ENCODE measurements at regions not wholly inside any gene's neighbourhood (a gene's known extent, or its start where the extent isn't known, plus 50 kb on each side); places are given as distances from the start of the nearest gene placed in this dataset.

DNA sequence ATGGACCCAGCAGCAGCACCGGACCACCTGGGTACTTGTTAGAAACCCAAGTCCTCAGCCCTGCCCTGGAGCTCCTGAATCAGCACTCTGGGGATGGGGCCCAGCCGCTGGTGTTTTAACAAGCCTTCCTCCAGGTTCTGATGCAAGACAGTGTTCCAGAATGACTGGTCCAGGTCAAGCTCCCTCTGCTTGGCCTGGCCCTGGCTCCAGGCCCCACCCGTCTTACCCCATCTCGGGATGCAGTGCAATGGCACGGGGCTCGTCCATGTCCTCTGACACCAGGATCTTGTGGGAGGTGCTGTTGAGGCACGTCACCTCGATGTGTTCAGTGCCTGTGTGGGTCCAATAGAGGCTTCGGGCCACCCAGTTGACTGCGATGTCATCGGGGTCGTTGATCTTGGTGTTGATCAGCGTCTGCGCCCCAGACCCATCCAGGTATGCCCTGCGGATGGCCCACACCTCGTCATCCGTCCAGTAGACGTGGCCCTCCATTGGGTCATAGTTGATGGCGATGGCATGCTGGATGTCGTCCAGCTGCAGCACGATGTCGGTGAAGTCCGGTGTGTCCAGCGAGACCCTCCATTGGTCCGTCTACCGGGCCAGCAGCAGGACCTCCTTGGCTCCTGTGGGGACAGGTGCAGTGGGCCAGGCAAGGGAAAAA is 140.3 kb downstream of the CRYBB2 start:
- H3K4me3 ChIP-seq: no peak overlapping the region
- H3K9ac ChIP-seq: no peak overlapping the region
- 93 to 96% methylated on average over 26 of the region's 26 CpGs for WGBS, 2 experiments (ENCODE audit: low coverage in 1 of 2, low lambda C conversion rate in 2 of 2, missing lambda C conversion rate in 2 of 2)
- H4K20me1 ChIP-seq (ENCODE audit: insufficient read depth): no peaks in the 10 kb centered on the region
- TF ChIP-seq EZH2phosphoT487 (IDR thresholded peaks at IDR 0.05; ENCODE audit: insufficient read depth, low read depth) (no peak), EZH2 (IDR thresholded peaks at IDR 0.05; ENCODE audit: insufficient read depth, poor library complexity, severe bottlenecking) (no peak)
- no peaks in the 10 kb centered on the region for H3K79me2 ChIP-seq (ENCODE audit: insufficient read depth)
- no peak overlapping the region for H3K4me2 ChIP-seq (ENCODE audit: unreplicated experiment)
- no peak for DNase-seq
- H3K9me3 ChIP-seq (ENCODE audit: low read depth): no peaks in the 10 kb centered on the region
- H3K36me3 ChIP-seq (ENCODE audit: low read depth): no peaks in the 10 kb centered on the region
- H3K27ac ChIP-seq: no peak overlapping the region
- H3K4me1 ChIP-seq (ENCODE audit: insufficient read depth): no peaks in the 10 kb centered on the region
- no peak overlapping the region for H2AFZ ChIP-seq
- H3K27me3 ChIP-seq (replicated peaks; ENCODE audit: insufficient read depth): no peaks in the 10 kb centered on the region
- H3K9me2 ChIP-seq (ENCODE audit: insufficient read depth): no peaks in the 10 kb centered on the region
- in situ Hi-C loops (cut with MboI): no loop called here
- H3F3A ChIP-seq (ENCODE audit: insufficient read depth): no peaks in the 10 kb centered on the region

DNA sequence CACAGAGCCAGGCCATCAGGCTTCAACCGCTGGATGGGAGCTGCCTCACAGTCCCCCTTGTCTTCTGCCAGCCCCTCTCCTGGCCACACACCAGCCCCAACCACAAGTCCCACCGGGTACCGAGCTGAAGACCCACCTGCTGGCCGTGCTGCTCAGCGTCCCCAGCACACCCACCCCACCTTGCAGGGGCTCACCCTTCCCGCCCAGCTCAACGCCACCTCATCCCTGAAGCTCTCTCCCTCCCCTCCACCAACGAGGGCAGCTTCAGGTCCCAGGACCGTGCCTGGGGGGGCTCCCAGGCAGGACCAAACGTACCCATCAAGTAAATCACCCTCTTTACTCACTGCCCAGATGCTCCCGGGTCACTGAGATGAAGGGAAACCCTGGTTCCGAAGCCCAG is 141.0 kb downstream of the CRYBB2 start:
- no peaks in the 10 kb centered on the region for H3K79me2 ChIP-seq (ENCODE audit: insufficient read depth)
- no peak overlapping the region for H3K4me2 ChIP-seq (ENCODE audit: unreplicated experiment)
- no peaks in the 10 kb centered on the region for H3F3A ChIP-seq (ENCODE audit: insufficient read depth)
- no peak overlapping the region for H3K4me3 ChIP-seq
- H3K9ac ChIP-seq: no peak overlapping the region
- no peak for DNase-seq
- no peaks in the 10 kb centered on the region for H3K9me3 ChIP-seq (ENCODE audit: low read depth)
- no peaks in the 10 kb centered on the region for H3K4me1 ChIP-seq (ENCODE audit: insufficient read depth)
- WGBS, 2 experiments (ENCODE audit: low coverage in 1 of 2, low lambda C conversion rate in 2 of 2, missing lambda C conversion rate in 2 of 2): 92% methylated on average over 12 of the region's 12 CpGs
- no peaks in the 10 kb centered on the region for H4K20me1 ChIP-seq (ENCODE audit: insufficient read depth)
- H3K27me3 ChIP-seq (replicated peaks; ENCODE audit: insufficient read depth): no peaks in the 10 kb centered on the region
- H3K36me3 ChIP-seq (ENCODE audit: low read depth): no peaks in the 10 kb centered on the region
- no peak overlapping the region for H3K27ac ChIP-seq
- no peak overlapping the region for H2AFZ ChIP-seq
- in situ Hi-C loops (cut with MboI): no loop called here
- TF ChIP-seq EZH2 (IDR thresholded peaks at IDR 0.05; ENCODE audit: insufficient read depth, poor library complexity, severe bottlenecking) (no peak), EZH2phosphoT487 (IDR thresholded peaks at IDR 0.05; ENCODE audit: insufficient read depth, low read depth) (no peak)
- no peaks in the 10 kb centered on the region for H3K9me2 ChIP-seq (ENCODE audit: insufficient read depth)

DNA sequence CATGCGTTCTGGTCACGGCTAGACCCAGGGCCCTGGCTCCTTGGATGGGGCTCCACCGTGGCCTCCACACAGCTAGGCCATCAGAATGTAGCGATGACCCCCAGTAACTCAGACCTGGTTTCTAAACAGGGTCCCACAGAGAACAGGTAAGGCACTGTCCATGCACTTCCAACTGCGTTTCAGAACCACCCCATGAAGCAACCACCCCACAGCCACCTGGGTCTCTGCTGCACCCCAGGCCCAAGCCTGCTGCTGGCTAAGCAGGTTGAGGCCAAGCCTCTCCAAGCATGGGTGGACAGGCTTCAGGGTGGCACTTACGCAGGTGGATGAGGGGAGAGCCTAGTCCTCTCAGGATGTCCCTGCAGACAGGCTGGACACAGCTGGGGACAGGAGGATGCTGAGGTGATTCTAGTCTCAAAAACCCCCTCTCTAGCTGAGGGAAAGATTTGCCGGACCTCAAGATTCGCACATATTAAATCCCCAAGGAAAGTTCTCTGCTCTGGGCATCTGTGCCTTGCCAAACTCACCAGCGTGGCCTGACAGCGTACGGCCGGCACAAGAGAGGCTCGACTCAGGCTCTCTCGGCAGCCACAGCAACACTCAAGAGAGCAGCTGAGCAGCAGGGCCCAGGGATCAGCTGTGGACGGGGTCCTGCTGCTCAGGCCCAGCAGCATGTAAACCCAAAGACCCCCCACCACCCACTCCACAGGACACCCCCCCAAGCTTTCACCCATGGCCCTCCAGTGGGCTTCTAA is 141.6 kb downstream of the CRYBB2 start:
- Histone ChIP-seq H3K4me2 (ENCODE audit: unreplicated experiment) (no peak overlapping the region), H3F3A (ENCODE audit: insufficient read depth) (no peaks in the 10 kb centered on the region), H3K4me1 (ENCODE audit: insufficient read depth) (no peaks in the 10 kb centered on the region), H4K20me1 (ENCODE audit: insufficient read depth) (no peaks in the 10 kb centered on the region), H3K27me3 (replicated peaks; ENCODE audit: insufficient read depth) (no peaks in the 10 kb centered on the region), H3K9ac (no peak overlapping the region), H3K27ac (no peak overlapping the region), H3K36me3 (ENCODE audit: low read depth) (no peaks in the 10 kb centered on the region), H2AFZ (no peak overlapping the region), H3K9me3 (ENCODE audit: low read depth) (no peaks in the 10 kb centered on the region), H3K9me2 (ENCODE audit: insufficient read depth) (no peaks in the 10 kb centered on the region), H3K4me3 (no peak overlapping the region), H3K79me2 (ENCODE audit: insufficient read depth) (no peaks in the 10 kb centered on the region)
- DNase-seq: no peak
- 92 to 93% methylated on average over 15 of the region's 15 CpGs for WGBS, 2 experiments (ENCODE audit: low coverage in 1 of 2, low lambda C conversion rate in 2 of 2, missing lambda C conversion rate in 2 of 2)
- in situ Hi-C loops (cut with MboI): no loop called here
- TF ChIP-seq EZH2phosphoT487 (IDR thresholded peaks at IDR 0.05; ENCODE audit: insufficient read depth, low read depth) (no peak), EZH2 (IDR thresholded peaks at IDR 0.05; ENCODE audit: insufficient read depth, poor library complexity, severe bottlenecking) (no peak)

DNA sequence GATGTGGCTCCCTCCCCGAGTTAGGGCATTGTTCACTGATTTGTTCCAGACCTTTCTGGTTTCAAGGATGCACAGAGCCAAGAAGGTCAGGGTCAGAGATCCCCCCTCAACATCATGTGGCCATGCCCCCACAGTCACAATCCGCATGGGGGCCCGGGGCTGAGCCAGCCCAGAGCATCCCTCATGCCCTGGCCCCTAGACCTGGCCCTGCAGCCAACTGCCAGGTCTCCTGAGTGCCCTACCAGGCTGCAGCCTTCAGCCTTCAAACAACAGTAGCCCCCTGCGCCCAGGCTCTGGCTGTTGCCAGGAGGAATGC is 142.4 kb downstream of the CRYBB2 start:
- no peaks in the 10 kb centered on the region for H3K4me1 ChIP-seq (ENCODE audit: insufficient read depth)
- H3K9me3 ChIP-seq (ENCODE audit: low read depth): no peaks in the 10 kb centered on the region
- no peaks in the 10 kb centered on the region for H3F3A ChIP-seq (ENCODE audit: insufficient read depth)
- no peaks in the 10 kb centered on the region for H4K20me1 ChIP-seq (ENCODE audit: insufficient read depth)
- TF ChIP-seq EZH2 (IDR thresholded peaks at IDR 0.05; ENCODE audit: insufficient read depth, poor library complexity, severe bottlenecking) (no peak), EZH2phosphoT487 (IDR thresholded peaks at IDR 0.05; ENCODE audit: insufficient read depth, low read depth) (no peak)
- H3K27me3 ChIP-seq (replicated peaks; ENCODE audit: insufficient read depth): no peaks in the 10 kb centered on the region
- H2AFZ ChIP-seq: no peak overlapping the region
- H3K79me2 ChIP-seq (ENCODE audit: insufficient read depth): no peaks in the 10 kb centered on the region
- no peak for DNase-seq
- H3K9me2 ChIP-seq (ENCODE audit: insufficient read depth): no peaks in the 10 kb centered on the region
- no peak overlapping the region for H3K27ac ChIP-seq
- H3K4me2 ChIP-seq (ENCODE audit: unreplicated experiment): no peak overlapping the region
- in situ Hi-C loops (cut with MboI): no loop called here
- H3K36me3 ChIP-seq (ENCODE audit: low read depth): no peaks in the 10 kb centered on the region
- WGBS, 2 experiments (ENCODE audit: low coverage in 1 of 2, low lambda C conversion rate in 2 of 2, missing lambda C conversion rate in 2 of 2): 35 to 37% methylated on average over 4 of the region's 4 CpGs
- no peak overlapping the region for H3K9ac ChIP-seq
- no peak overlapping the region for H3K4me3 ChIP-seq

Measured in GM23248 (cell line).